Endodermal cell (in vitro differentiated cells): ENCODE measurements at regions not wholly inside any gene's neighbourhood (a gene's known extent, or its start where the extent isn't known, plus 50 kb on each side); places are given as distances from the start of the nearest gene placed in this dataset.

ENCODE experiments used
- DNase-seq: peaks from one replicate; pipeline ENCODE4 v3.0.0-alpha.2; 2017
- H3K27ac ChIP-seq: 2 replicates; pipeline ENCODE4 v1.5.1; 2013; ENCODE audit warnings: mild to moderate bottlenecking, low read depth, low read length, moderate library complexity
- H3K27me3 ChIP-seq: 2 replicates; pipeline ENCODE4 v1.6.1; 2013; ENCODE audit warnings: mild to moderate bottlenecking, low read length, moderate library complexity; ENCODE audit not compliant: insufficient read depth, control insufficient read depth, poor library complexity, severe bottlenecking
- H3K36me3 ChIP-seq: 2 replicates; pipeline ENCODE4 v1.7.0; 2013; ENCODE audit warnings: mild to moderate bottlenecking, low read length, moderate library complexity; ENCODE audit not compliant: control insufficient read depth, insufficient read depth
- H3K4me1 ChIP-seq: one replicate; pipeline ENCODE4 v1.7.0; 2013; ENCODE audit warnings: low read length; ENCODE audit not compliant: control insufficient read depth, insufficient read depth
- H3K4me3 ChIP-seq: 2 replicates; pipeline ENCODE4 v1.5.1; 2013; ENCODE audit warnings: mild to moderate bottlenecking, low read length, moderate library complexity
- H3K9ac ChIP-seq: 2 replicates; pipeline ENCODE4 v1.6.1; 2013; ENCODE audit warnings: mild to moderate bottlenecking, low read length, moderate library complexity; ENCODE audit not compliant: poor library complexity, severe bottlenecking; ENCODE audit errors: extremely low read depth
- H3K9me3 ChIP-seq: 2 replicates; pipeline ENCODE4 v1.6.1; 2013; ENCODE audit warnings: mild to moderate bottlenecking, low read length, moderate library complexity; ENCODE audit not compliant: control insufficient read depth
- H3K27ac Mint-ChIP-seq: 2 replicates; pipeline ENCODE4 v1.8.0; 2020; ENCODE audit warnings: mixed read lengths
- H3K27me3 Mint-ChIP-seq: 2 replicates; pipeline ENCODE4 v1.8.0; 2021; ENCODE audit warnings: mild to moderate bottlenecking, mixed read lengths; ENCODE audit not compliant: insufficient read depth
- H3K36me3 Mint-ChIP-seq: 2 replicates; pipeline ENCODE4 v1.8.0; 2020; ENCODE audit warnings: low read depth, mixed read lengths
- H3K4me1 Mint-ChIP-seq: 2 replicates; pipeline ENCODE4 v1.8.0; 2020; ENCODE audit warnings: mixed read lengths
- H3K4me3 Mint-ChIP-seq: 2 replicates; pipeline ENCODE4 v1.8.0; 2020; ENCODE audit warnings: mild to moderate bottlenecking, moderate library complexity, mixed read lengths
- H3K9me3 Mint-ChIP-seq: 2 replicates; pipeline ENCODE4 v1.8.0; 2020; ENCODE audit warnings: mild to moderate bottlenecking, mixed read lengths
- CTCF ChIP-seq: fragments of 200-600 bp; sonication (generic); conservative IDR thresholded peaks from 2 replicates; pipeline ENCODE4 v1.5.0; 2021; ENCODE audit warnings: antibody characterized with exemption, mild to moderate bottlenecking
- WGBS, 2 experiments: methylation state at CpG; one replicate each; pipeline versions ENCODE4 v1.1.5 to v1.1.7; 2013; ENCODE audit warnings: missing lambda C conversion rate in 2 of 2, mixed read lengths in 1 of 2; ENCODE audit not compliant: insufficient coverage in 1 of 2, insufficient read length in 1 of 2; 5-methylcytosine and 5-hydroxymethylcytosine counted together

GRCh38 chr5:163189023-163189553 is 248.3 kb upstream of the CCNG1 start:
- H3K9me3 Mint-ChIP-seq = peaks cover 16% of the 10 kb centered on the region
- no peaks in the 10 kb centered on the region for H3K27me3 ChIP-seq
- no peak overlapping the region for H3K27ac Mint-ChIP-seq
- H3K4me1 ChIP-seq = peaks cover 14% of the 10 kb centered on the region
- peaks cover 28% of the 10 kb centered on the region for H3K9me3 ChIP-seq
- H3K36me3 Mint-ChIP-seq = peaks cover 14% of the 10 kb centered on the region
- H3K4me3 Mint-ChIP-seq = no peak overlapping the region
- DNase-seq = no peak
- H3K27me3 Mint-ChIP-seq = no peaks in the 10 kb centered on the region
- TF ChIP-seq CTCF = no peak
- peaks cover 18% of the 10 kb centered on the region for H3K4me1 Mint-ChIP-seq
- H3K27ac ChIP-seq = no peak overlapping the region
- H3K4me3 ChIP-seq = no peak overlapping the region
- 93% methylated on average over 2 of the region's 2 CpGs; no CpG with 5 or more reads in 1 of the 2 experiments for WGBS, 2 experiments
- H3K9ac ChIP-seq = no peak overlapping the region
- no peaks in the 10 kb centered on the region for H3K36me3 ChIP-seq

- Mint-ChIP-seq H3K4me3 (no peak overlapping the region), H3K9me3 (peaks cover 15% of the 10 kb centered on the region), H3K36me3 (peaks cover 13% of the 10 kb centered on the region), H3K4me1 (peaks cover 25% of the 10 kb centered on the region), H3K27me3 (no peaks in the 10 kb centered on the region), H3K27ac (no peak overlapping the region)
- H3K4me3 ChIP-seq = no peak overlapping the region
- peaks cover 14% of the 10 kb centered on the region for H3K4me1 ChIP-seq
- no peaks in the 10 kb centered on the region for H3K36me3 ChIP-seq
- no peak overlapping the region for H3K9ac ChIP-seq
- no peaks in the 10 kb centered on the region for H3K27me3 ChIP-seq
- peaks cover 26% of the 10 kb centered on the region for H3K9me3 ChIP-seq
- H3K27ac ChIP-seq = no peak overlapping the region
- WGBS, 2 experiments = 82 to 83% methylated on average over 2 to 3 of the region's 3 CpGs
- no peak for DNase-seq
- no peak for TF ChIP-seq CTCF
Observed at GRCh38 chr5:163190283-163190682, 247.1 kb upstream of the CCNG1 start.

- Histone ChIP-seq H3K4me3 (no peak overlapping the region), H3K4me1 (peaks cover 14% of the 10 kb centered on the region), H3K27me3 (no peaks in the 10 kb centered on the region), H3K27ac (no peak overlapping the region), H3K36me3 (no peaks in the 10 kb centered on the region), H3K9ac (no peak overlapping the region), H3K9me3 (peaks cover 21% of the 10 kb centered on the region)
- H3K4me3 Mint-ChIP-seq = no peak overlapping the region
- H3K27me3 Mint-ChIP-seq = no peaks in the 10 kb centered on the region
- DNase-seq = no peak
- TF ChIP-seq CTCF = no peak
- peaks cover 10% of the 10 kb centered on the region for H3K9me3 Mint-ChIP-seq
- 45% methylated on average over 1 of the region's 1 CpG; no CpG with 5 or more reads in 1 of the 2 experiments for WGBS, 2 experiments
- H3K36me3 Mint-ChIP-seq = peaks cover 8% of the 10 kb centered on the region
- peaks cover 27% of the 10 kb centered on the region for H3K4me1 Mint-ChIP-seq
- no peak overlapping the region for H3K27ac Mint-ChIP-seq
Observed at GRCh38 chr5:163190784-163191183, 246.6 kb upstream of the CCNG1 start.
